Panc1 (cell line): ENCODE measurements at regions not wholly inside any gene's neighbourhood (a gene's known extent, or its start where the extent isn't known, plus 50 kb on each side); places are given as distances from the start of the nearest gene placed in this dataset.

Experiments used
- ATAC-seq: fragments of 200-7000 bp; cut with Tn5 transposase; 2 replicates; pipeline ENCODE4 v1.9.1; 2020; ENCODE audit warnings: mild to moderate bottlenecking, moderate library complexity
- BruUV-seq: library from RNA; stranded (reverse); fragments of 400-500 nt; replicated peaks from 2 replicates; lab custom pipeline; 2021; lab: Mats Ljungman, UMichigan
- CTCF ChIA-PET: fragments of 300-600 bp; sonication (Branson Sonifier 250); formaldehyde crosslinking; loops from one replicate; lab custom pipeline; 2022; ENCODE audit warnings: antibody characterized with exemption; lab: Charles Lee
- POLR2A ChIA-PET: fragments of 300-600 bp; sonication (Branson Sonifier 250); formaldehyde crosslinking; loops from one replicate; lab custom pipeline; 2022; ENCODE audit warnings: antibody characterized with exemption; lab: Charles Lee
- DNase-seq: peaks from one replicate; pipeline ENCODE4 v3.0.0-alpha.2; 2010; ENCODE audit warnings: low read depth, low spot score
- H3K27ac ChIP-seq: 2 replicates; pipeline ENCODE4 v1.5.1; 2011; ENCODE audit warnings: mild to moderate bottlenecking, low read length, inconsistent platforms
- H3K27me3 ChIP-seq: fragments of 200-500 bp; sonication (Bioruptor generic); 2 replicates; pipeline ENCODE4 v1.6.0; 2014; ENCODE audit warnings: low read length, inconsistent platforms; ENCODE audit not compliant: control insufficient read depth, insufficient read depth
- H3K36me3 ChIP-seq: fragments of 200-500 bp; sonication (Bioruptor generic); 2 replicates; pipeline ENCODE4 v1.5.1; 2014; ENCODE audit warnings: inconsistent platforms, mild to moderate bottlenecking, low read length, moderate library complexity; ENCODE audit not compliant: control insufficient read depth, insufficient read depth
- H3K4me1 ChIP-seq: 2 replicates; pipeline ENCODE4 v1.5.1; 2011; ENCODE audit warnings: inconsistent platforms, mild to moderate bottlenecking, low read length, moderate library complexity; ENCODE audit not compliant: control insufficient read depth, insufficient read depth
- H3K4me3 ChIP-seq, 2 experiments: 2 replicates each; pipeline ENCODE4 v1.5.1; 2011 to 2012; ENCODE audit warnings: low read depth in 2 of 2, low read length in 2 of 2, mild to moderate bottlenecking in 2 of 2, inconsistent platforms in 1 of 2, moderate library complexity in 1 of 2
- H3K9me3 ChIP-seq: fragments of 200-500 bp; sonication (Bioruptor generic); 2 replicates; pipeline ENCODE4 v1.5.1; 2014; ENCODE audit warnings: low read depth, mild to moderate bottlenecking, inconsistent platforms, low read length, moderate library complexity; ENCODE audit not compliant: control insufficient read depth, insufficient read depth
- CTCF ChIP-seq: fragments of 450-650 bp; IDR thresholded peaks from 2 replicates; pipeline ENCODE4 v1.5.1; 2017; ENCODE audit warnings: mild to moderate bottlenecking
- POLR2AphosphoS5 ChIP-seq: IDR thresholded peaks from 2 replicates; pipeline ENCODE4 v1.6.1; 2012; ENCODE audit warnings: mild to moderate bottlenecking, low read depth, low read length, moderate library complexity
- REST ChIP-seq, 2 experiments: IDR thresholded peaks; 2 replicates each; pipeline ENCODE4 v1.6.1; 2011 to 2012; ENCODE audit warnings: low read depth in 2 of 2, control low read depth in 1 of 2, low read length in 1 of 2, mild to moderate bottlenecking in 1 of 2, moderate library complexity in 1 of 2; ENCODE audit not compliant: insufficient read depth in 1 of 2
- SIN3A ChIP-seq: IDR thresholded peaks from 2 replicates; pipeline ENCODE4 v1.6.1; 2012; ENCODE audit warnings: low read depth, mild to moderate bottlenecking, low read length, moderate library complexity, borderline replicate concordance; ENCODE audit not compliant: insufficient read depth
- TCF7L2 ChIP-seq: IDR thresholded peaks from 2 replicates; pipeline ENCODE4 v1.6.1; 2011; ENCODE audit warnings: mild to moderate bottlenecking, low read depth, low read length, inconsistent platforms
- in situ Hi-C: cut with HindIII; loops from 2 replicates; pipeline ENCODE4 v1.10.0; 2016; ENCODE audit warnings: low sequenced_read_pairs, low pct_unique_long_range_greater_than_20kb
- intact Hi-C: fragments of 100-400 bp; cut with micrococcal nuclease; formaldehyde crosslinking; loops from one replicate; pipeline ENCODE4 v1.10.0; 2022; ENCODE audit not compliant: unreplicated experiment

- H3K9me3 ChIP-seq, result no peaks in the 10 kb centered on the region
- in situ Hi-C loops, result no loop called here
- no peak overlapping the region for H3K27ac ChIP-seq
- intact Hi-C loops, result no loop called here
- DNase-seq (no peak), ATAC-seq (no peak)
- no peaks in the 10 kb centered on the region for H3K36me3 ChIP-seq
- H3K27me3 ChIP-seq, result no peaks in the 10 kb centered on the region
- ChIA-PET CTCF (interaction anchor here (0.9 kb wide), 1 partner anchor 118 kb away, joined by 3 read pairs; no protein-coding TSS in a partner anchor), POLR2A (no interaction called here)
- H3K4me3 ChIP-seq, result no peak overlapping the region
- no TSS peak for BruUV-seq
- no peak for TF ChIP-seq CTCF
- TF ChIP-seq TCF7L2, result no peak
- no peak for TF ChIP-seq REST (IDR thresholded peaks at IDR 0.05; ENCODE audit: insufficient read depth in 1 of 2, low read depth in 2 of 2, low read length in 1 of 2)
- TF ChIP-seq SIN3A, result no peak
- TF ChIP-seq POLR2AphosphoS5, result no peak
- H3K4me1 ChIP-seq, result peaks cover 4% of the 10 kb centered on the region; the same call in 1 of the 2 replicates
Measured at GRCh38 chr3:5056111-5056391, 66.0 kb upstream of the ARL8B start.

DNA sequence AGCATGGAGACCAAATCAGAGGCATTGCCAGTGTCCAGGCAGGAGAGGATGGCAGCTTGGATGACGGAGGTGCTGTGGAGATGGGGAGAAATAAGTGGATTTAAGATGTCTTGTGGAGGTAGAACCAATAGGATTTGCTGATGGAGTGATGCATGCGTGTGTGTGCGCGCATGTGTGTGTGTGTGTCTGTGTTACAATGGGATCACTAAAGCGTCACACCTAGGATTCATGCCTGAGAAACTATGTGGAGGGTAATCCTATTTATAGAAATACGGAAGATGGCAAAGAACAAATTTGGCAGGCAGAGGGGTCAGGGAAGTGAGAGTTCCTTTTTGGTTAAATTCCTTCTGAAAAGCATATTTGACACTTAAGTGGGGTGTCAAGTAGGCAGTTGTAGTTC lies 64.8 kb upstream of the ARL8B start:
- intact Hi-C loops, result loop anchor here (1.0 kb wide), 1 partner anchor 401 kb away; no protein-coding TSS in a partner anchor
- no TSS peak for BruUV-seq
- DNase-seq (no peak), ATAC-seq (0 out of 2 replicates have a peak, but pooled peaks have one; percentile 12)
- H3K27me3 ChIP-seq, result no peaks in the 10 kb centered on the region
- in situ Hi-C loops, result no loop called here
- CTCF ChIA-PET, result interaction anchor here (0.6 to 0.9 kb wide), 2 partner anchors 346 to 564 kb away, joined by 6 to 10 read pairs; partner anchors contain the start of gene ITPR1
- no peaks in the 10 kb centered on the region for H3K9me3 ChIP-seq
- H3K4me3 ChIP-seq, result no peak overlapping the region
- no peak for TF ChIP-seq SIN3A
- no peak for TF ChIP-seq CTCF
- no peak for TF ChIP-seq POLR2AphosphoS5
- TF ChIP-seq REST (IDR thresholded peaks at IDR 0.05; ENCODE audit: insufficient read depth in 1 of 2, low read depth in 2 of 2, low read length in 1 of 2), result no peak
- TF ChIP-seq TCF7L2, result no peak
- POLR2A ChIA-PET, result no interaction called here
- H3K36me3 ChIP-seq, result no peaks in the 10 kb centered on the region
- peaks cover 4% of the 10 kb centered on the region; the same call in 1 of the 2 replicates for H3K4me1 ChIP-seq
- H3K27ac ChIP-seq, result no peak overlapping the region
